PFSK-1 (cell line): ENCODE measurements at regions not wholly inside any gene's neighbourhood (a gene's known extent, or its start where the extent isn't known, plus 50 kb on each side); places are given as distances from the start of the nearest gene placed in this dataset.

Experiments used
- FOXP2 ChIP-seq: optimal IDR thresholded peaks from 2 replicates; pipeline ENCODE3; 2011; ENCODE audit warnings: borderline replicate concordance, control low read depth, inconsistent platforms; ENCODE audit not compliant: insufficient read depth; ENCODE audit errors: extremely low read length, extremely low read depth
- POLR2AphosphoS5 ChIP-seq: IDR thresholded peaks from 2 replicates; pipeline ENCODE4 v1.6.1; 2012; ENCODE audit warnings: low read depth, mild to moderate bottlenecking, control low read depth, low read length, moderate library complexity
- REST ChIP-seq, 2 experiments: IDR thresholded peaks; 2 replicates each; pipeline versions ENCODE4 v1.6.1 to v1.8.0; 2011 to 2012; ENCODE audit warnings: low read depth in 2 of 2, low read length in 2 of 2, control low read depth in 1 of 2, inconsistent platforms in 1 of 2, mild to moderate bottlenecking in 1 of 2, moderate library complexity in 1 of 2; ENCODE audit not compliant: insufficient read depth in 1 of 2
- SIN3A ChIP-seq: IDR thresholded peaks from 2 replicates; pipeline ENCODE4 v1.6.1; 2012; ENCODE audit warnings: mild to moderate bottlenecking, low read length, moderate library complexity, borderline replicate concordance; ENCODE audit not compliant: insufficient read depth
- TAF1 ChIP-seq: IDR thresholded peaks from 2 replicates; pipeline ENCODE4 v1.6.1; 2012; ENCODE audit warnings: low read length, control low read depth, borderline replicate concordance; ENCODE audit not compliant: insufficient read depth

- TF ChIP-seq SIN3A (no peak), POLR2AphosphoS5 (no peak), REST (IDR thresholded peaks at IDR 0.05; ENCODE audit: insufficient read depth in 1 of 2, low read depth in 2 of 2, low read length in 2 of 2) (no peak), TAF1 (no peak), FOXP2 (no peak)
Measured at GRCh38 chr1:67557696-67558448, 127.1 kb upstream of the GADD45A start.

- TF ChIP-seq FOXP2 (no peak), POLR2AphosphoS5 (no peak)
Measured at GRCh38 chr1:67558449-67559193, 126.4 kb upstream of the GADD45A start.

- TF ChIP-seq REST (IDR thresholded peaks at IDR 0.05; ENCODE audit: insufficient read depth in 1 of 2, low read depth in 2 of 2, low read length in 2 of 2) = no peak
- no peak for TF ChIP-seq TAF1
- TF ChIP-seq SIN3A = no peak
- no peak for TF ChIP-seq FOXP2
- no peak for TF ChIP-seq POLR2AphosphoS5
Measured at GRCh38 chr1:67559222-67559700, 125.7 kb upstream of the GADD45A start.

- TF ChIP-seq REST (IDR thresholded peaks at IDR 0.05; ENCODE audit: insufficient read depth in 1 of 2, low read depth in 2 of 2, low read length in 2 of 2) (no peak), FOXP2 (no peak), TAF1 (no peak), SIN3A (no peak), POLR2AphosphoS5 (no peak)
Measured at GRCh38 chr1:67560580-67561255, 124.3 kb upstream of the GADD45A start.

GRCh38 chr1:67561704-67562113 is 123.3 kb upstream of the GADD45A start:
- TF ChIP-seq FOXP2 (no peak), SIN3A (no peak), TAF1 (no peak), POLR2AphosphoS5 (no peak), REST (IDR thresholded peaks at IDR 0.05; ENCODE audit: insufficient read depth in 1 of 2, low read depth in 2 of 2, low read length in 2 of 2) (no peak)
